Gastroesophageal sphincter (tissue), 3 donors: ENCODE measurements at regions not wholly inside any gene's neighbourhood (a gene's known extent, or its start where the extent isn't known, plus 50 kb on each side); places are given as distances from the start of the nearest gene placed in this dataset.

Source experiments
- CTCF ChIP-seq, 4 experiments: fragments of 200-600 bp in 2 of 4; fragments of 450-650 bp in 2 of 4; sonication (generic) in 1 of 4; IDR thresholded peaks; one replicate each; pipeline ENCODE4 v1.5.1; 2017 to 2019; ENCODE audit warnings: antibody characterized with exemption in 4 of 4, mild to moderate bottlenecking in 2 of 4, moderate library complexity in 2 of 4
- EP300 ChIP-seq: sonication (generic); formaldehyde crosslinking; IDR thresholded peaks from one replicate; pipeline ENCODE4 v1.6.1; 2017; ENCODE audit warnings: antibody characterized with exemption, mild to moderate bottlenecking
- POLR2A ChIP-seq, 2 donors: fragments of 450-650 bp; IDR thresholded peaks; one replicate each; pipeline ENCODE4 v1.6.1; 2017; ENCODE audit warnings: antibody characterized with exemption in 2 of 2, mild to moderate bottlenecking in 2 of 2, moderate library complexity in 1 of 2

GRCh38 chr9:109599711-109600110 lies 101.6 kb upstream of the PTPN3 start:
- TF ChIP-seq CTCF (IDR thresholded peaks at IDR 0.05) (no peak), POLR2A (IDR thresholded peaks at IDR 0.05) (no peak), EP300 (no peak)
